Fibroblast of skin of back (primary cell): ENCODE measurements at regions not wholly inside any gene's neighbourhood (a gene's known extent, or its start where the extent isn't known, plus 50 kb on each side); places are given as distances from the start of the nearest gene placed in this dataset.
"Not testable (repeated sequence)": the region's sequence is repeated elsewhere in the genome, so short reads cannot be mapped to it uniquely, and the experiment has no call there.

Experiments
- DNase-seq: peaks from one replicate; pipeline ENCODE4 v3.0.0-alpha.2; 2013

- no peak for DNase-seq
Observed at GRCh38 chr2:236348279-236348678, 84.1 kb upstream of the ASB18 start.

GRCh38 chr2:236348976-236349375 is 84.8 kb upstream of the ASB18 start:
- DNase-seq = no peak

GRCh38 chr2:236350426-236350825 is 86.2 kb upstream of the ASB18 start:
- no peak for DNase-seq

DNA sequence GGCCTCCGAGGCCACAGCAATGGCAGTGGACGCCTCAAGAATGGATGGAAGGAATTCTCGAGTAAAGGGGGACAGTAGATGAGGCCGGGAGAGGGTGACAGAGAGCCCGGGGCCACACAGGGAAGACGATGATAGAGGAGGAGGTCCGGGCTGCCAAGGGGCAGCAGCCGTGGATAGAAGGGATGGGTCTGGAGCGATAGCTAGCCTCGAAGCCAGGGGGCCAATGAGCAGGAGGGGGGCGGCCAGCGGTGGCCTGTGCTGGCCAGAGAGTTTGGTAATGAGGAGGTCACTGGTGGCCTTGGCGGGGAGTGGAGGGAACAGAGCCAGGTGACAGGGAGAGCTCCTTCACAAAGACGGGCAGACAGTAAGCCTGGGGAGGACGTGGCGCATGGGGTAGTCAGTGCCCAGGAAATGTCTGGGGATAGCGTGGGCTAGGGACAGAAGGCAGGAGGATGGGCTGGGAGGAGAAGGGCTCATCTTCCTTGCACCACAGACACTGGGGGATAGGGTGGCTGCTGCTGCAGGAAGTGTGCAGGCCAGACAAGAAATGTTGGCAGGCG is 87.8 kb upstream of the ASB18 start:
- DNase-seq = no peak

DNA sequence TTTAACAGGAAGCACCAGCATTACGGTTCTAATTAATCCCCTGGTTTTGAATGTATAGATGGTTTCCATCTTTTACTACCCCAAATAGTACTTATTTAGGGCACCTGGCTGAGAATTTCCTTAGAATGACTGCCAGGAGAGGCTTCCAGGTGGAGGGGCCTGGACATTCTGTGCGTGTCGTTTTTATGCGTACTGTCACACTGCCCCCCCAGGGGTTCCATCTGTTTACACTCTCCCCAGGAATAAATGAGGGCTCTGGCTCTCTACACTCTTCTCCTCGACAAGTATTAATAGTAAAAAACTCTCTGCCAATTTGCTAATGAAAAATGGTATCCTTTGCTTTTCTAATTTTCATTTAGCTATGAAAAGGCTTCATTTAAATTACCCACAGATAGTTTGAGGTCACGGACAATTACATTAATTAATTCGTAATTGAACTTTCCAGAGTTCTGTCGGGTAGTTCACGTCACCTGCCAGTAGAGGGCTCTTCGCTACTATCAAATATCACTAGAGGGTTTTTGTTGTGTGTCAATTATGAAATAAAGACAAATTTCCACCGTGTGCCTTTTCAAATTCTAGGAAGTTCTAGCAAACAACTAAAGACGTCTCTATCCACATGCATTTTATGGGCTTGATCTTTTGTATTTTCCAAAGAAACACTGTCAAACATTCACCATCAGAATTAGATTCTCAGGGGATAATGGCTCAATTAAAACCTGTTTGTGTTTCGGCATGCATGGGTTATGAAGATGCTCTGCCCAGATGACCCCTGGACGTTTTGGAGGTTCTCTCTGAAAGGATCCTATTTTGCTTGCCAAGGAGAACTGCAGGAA is 88.8 kb upstream of the ASB18 start:
- peak; percentile 23 for DNase-seq

GRCh38 chr2:236353594-236353942 is 89.4 kb upstream of the ASB18 start:
- no peak for DNase-seq

DNA sequence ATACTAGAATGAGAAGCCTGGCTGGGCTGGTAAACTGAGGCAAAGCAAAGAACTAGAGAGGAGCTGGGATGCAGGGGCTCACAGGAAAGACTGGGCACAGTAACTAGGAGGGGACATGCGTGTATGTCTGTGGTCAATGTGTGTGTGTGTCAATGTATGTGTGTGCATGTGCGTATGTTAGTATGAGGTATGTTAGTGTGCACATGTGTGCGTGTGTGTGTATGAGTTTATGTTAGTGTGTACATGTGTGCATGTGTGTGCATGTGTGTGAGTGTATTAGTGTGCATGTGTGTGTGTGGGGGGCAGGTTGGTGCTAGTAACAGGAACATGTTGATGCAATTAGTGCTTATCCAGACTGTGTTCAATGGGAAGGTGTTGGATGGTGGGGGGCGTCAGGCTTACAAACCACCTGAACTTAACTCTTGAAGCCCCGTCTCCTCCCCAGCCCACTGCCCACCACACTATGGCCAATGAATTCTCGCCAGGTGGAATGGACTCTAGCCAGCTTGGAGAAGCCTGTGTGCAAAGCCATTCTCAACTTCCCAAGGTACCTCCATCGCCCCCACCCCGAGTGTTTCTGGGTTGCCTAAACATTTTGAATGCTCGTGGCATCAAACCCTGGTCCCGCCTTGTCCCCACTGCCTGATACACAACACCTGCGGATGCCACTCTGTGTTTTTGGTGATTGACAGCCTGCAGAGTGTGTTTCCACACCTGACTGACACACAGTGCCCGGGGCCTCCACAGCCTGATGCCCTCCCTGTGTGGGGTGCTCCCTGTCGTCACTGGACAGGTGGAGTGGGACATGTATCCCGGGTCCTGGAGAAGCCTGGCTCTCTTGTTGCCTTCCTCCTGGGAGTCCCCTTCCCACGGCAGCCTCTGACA is 90.1 kb upstream of the ASB18 start:
- DNase-seq = no peak

GRCh38 chr2:236354973-236355595 is 90.9 kb upstream of the ASB18 start:
- no peak for DNase-seq

GRCh38 chr2:236355911-236356310 is 91.7 kb upstream of the ASB18 start:
- no peak for DNase-seq

DNA sequence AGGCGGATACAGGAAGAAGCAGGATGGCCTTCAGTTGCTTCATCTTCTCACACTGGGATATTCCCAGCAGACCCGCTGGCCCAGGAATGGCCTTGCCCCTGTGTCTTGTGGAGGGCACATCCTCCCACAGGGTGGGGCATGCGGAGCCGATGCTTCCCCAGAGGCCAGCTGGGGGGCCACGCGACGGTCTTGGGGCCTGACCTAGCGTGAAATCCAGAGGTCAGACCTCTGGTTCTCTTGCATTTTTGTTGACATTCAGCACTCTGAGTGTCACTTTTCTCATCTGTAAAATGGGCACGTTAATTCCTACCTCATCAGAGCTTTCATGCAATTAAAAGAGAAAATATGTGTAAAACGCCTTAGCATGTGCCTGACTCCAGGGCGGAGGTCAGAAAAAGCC is 92.1 kb upstream of the ASB18 start:
- DNase-seq = not testable (repeated sequence)

DNA sequence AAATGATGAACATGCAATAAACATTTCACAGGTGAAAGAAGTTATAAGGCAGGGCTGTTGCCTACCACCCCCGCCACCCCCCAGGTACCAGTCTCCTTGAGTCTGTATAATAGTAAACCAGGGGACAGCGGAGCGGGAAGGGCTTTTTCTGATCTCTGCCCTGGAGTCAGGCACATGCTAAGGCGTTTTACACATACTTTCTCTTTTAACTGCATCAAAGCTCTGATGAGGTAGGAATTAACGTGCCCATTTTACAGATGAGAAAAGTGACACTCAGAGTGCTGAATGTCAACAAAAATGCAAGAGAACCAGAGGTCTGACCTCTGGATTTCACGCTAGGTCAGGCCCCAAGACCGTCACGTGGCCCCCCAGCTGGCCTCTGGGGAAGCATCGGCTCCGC is 94.3 kb upstream of the ASB18 start:
- not testable (repeated sequence) for DNase-seq

- no peak for DNase-seq
Observed at GRCh38 chr2:236359426-236360045, 95.3 kb upstream of the ASB18 start.

GRCh38 chr2:236360496-236360895 is 96.3 kb upstream of the ASB18 start:
- DNase-seq = no peak

DNA sequence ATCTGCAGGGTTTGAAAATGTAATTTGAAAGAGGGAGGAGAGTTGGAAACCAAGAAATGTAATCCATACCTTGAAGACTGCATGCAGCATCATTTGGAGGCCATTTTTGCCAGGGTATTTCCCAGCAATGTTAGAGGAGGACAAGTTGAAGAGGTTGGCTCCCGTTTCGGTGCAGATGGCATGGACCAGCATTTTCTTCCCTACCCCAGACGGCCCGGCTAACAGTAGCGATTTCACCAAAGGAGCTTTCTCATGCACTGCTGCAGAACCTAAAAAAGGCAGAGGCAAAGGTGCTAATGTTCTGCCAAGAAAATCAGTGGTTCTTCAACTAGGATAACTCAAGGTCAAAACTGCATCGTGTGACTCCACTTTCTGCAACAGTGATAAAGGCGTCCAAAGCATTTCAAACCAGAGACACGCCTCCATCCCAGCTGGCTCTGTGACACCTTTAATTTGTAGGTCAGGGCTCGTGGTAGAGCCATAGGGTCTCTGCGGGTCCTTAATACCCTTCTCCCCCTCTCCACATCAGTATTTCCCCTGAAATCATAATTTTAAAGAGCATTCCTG is 99.6 kb upstream of the ASB18 start:
- no peak for DNase-seq

DNA sequence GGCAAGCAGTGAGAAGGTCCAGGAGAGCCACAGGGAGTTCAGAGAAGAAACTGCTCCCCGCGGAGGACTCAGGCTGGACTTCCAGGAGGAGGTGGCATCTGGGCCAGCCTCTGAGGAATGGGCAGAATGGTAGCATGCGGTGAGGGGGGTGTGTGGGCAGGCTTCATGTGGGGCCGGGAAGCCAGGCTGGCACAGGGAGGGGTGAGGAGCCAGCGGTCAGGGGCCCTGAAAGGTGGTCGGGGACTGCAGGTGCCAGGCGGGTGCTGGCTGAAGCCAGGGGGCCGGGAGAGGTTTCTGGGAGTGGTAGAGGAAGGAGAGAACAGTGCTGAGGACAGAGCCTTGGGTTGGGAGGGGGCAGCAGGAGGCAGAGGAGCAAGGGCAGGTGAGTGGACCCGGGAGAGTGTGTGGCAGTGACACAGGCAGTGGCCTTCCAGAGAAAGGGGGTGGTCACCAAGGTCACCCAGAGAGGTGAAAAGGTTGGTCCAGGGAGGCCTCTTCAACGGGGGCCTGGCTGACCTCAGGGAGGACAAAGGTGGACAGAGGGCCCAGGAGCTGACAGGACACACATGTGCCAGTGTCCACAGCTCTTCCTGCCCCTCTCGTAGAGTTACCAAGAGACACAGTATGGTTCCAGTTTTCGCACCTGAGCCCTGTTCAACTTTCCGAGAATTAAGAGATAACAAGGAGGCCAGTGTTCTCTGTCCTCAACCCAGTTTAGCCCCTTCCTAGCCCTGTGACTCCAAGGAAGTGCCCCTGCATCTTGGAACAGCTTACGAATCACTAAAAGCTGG is 101.2 kb upstream of the ASB18 start:
- DNase-seq = no peak

DNA sequence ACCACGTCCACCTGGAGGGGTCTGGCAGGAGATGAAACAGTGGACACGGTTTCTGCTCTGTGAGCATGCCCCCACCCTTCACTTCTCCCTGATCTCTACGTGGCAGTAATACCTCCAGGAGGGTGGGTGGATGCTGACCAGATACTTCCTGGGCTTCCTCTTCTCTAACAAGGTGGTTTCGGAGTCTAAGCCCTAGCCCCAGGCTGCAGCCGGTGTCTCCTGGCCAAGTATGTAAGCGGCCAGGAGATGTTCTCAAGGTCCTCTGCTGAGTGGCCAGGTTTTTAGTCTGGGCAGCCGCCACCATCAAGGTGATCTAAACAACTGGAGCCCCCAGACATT is 101.8 kb upstream of the ASB18 start:
- no peak for DNase-seq

- DNase-seq = no peak
Observed at GRCh38 chr2:236366397-236366796, 102.2 kb upstream of the ASB18 start.

DNA sequence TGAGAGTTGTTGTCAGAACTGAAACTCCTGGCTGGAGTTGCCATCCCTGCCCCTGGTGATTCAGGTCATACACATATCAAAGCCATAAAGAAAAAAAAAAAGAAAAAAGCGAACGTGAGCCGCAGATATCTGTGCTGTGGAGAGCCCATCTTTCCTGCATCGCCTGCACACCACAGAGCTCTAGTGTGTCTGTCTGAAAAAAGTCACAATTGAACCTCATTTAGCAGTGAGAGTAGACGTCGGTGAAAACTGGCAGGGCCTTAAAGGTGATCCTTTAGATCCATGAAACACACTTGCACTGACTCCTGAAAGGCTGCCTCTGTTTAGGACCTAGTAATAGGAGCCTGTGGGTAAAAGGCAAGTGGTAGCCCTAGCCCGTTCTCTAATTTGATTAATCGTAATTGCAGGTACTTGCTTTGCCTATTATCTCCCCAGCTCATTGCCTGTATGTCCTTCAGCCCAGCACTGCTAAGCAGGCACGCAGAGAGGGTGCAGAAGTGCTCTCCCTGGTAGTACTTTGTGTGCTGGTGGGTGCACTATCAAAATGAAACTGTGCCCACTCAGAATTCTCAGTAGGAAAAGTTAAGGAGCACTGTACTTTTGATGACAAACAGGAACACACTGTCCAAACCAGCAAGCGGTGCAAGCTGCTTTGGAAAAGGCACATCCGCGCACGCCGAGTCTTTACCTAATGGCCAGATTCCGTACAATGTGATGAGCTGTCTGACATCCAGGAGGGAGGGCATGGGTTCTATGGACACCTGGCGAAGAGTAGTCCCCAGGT is 103.5 kb upstream of the ASB18 start:
- no peak for DNase-seq

GRCh38 chr2:236369661-236370062 is 105.5 kb upstream of the ASB18 start:
- DNase-seq = no peak

DNA sequence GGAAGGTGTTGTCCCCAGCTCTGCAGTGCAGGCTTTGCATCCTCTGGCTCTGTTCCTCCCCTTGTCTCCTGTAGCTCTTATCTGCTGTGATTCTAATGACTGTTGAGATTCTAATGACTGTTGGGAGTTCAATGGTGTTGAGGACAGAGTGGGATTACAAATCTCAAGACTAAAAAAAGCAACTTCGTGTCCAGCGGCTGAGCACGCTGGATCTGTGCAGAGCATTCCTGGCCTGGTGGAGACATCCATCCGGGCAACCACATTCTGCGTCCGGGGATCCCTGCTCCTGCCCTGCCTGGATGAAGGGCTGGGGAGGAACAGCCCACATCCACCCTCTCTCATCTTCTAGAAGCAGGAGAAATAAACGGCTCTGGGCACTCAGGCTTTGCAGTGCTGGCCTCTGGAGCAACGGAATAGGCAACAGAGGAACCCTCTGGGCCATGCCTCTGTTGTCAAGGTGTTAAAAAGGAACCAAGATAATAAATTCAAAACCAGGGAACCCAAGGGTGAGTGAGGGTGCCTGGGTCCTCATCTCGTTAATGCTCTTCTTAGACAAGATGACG is 106.7 kb upstream of the ASB18 start:
- no peak for DNase-seq
